NT2/D1 (cell line): ENCODE measurements at regions not wholly inside any gene's neighbourhood (a gene's known extent, or its start where the extent isn't known, plus 50 kb on each side); places are given as distances from the start of the nearest gene placed in this dataset.
"Not testable (repeated sequence)": the region's sequence is repeated elsewhere in the genome, so short reads cannot be mapped to it uniquely, and the experiment has no call there.

Experiments used
- DNase-seq: peaks from one replicate; pipeline ENCODE4 v3.0.0-alpha.2; 2011; ENCODE audit warnings: low read depth, low spot score
- H3K27me3 ChIP-seq: 2 replicates; pipeline ENCODE4 v1.6.0; 2011; ENCODE audit warnings: mild to moderate bottlenecking; ENCODE audit not compliant: insufficient read length, insufficient read depth
- H3K36me3 ChIP-seq: 2 replicates; pipeline ENCODE4 v1.6.1; 2011; ENCODE audit warnings: mild to moderate bottlenecking, low read length, mixed read lengths; ENCODE audit not compliant: insufficient read depth, insufficient read length
- H3K4me1 ChIP-seq: 2 replicates; pipeline ENCODE4 v1.5.1; 2011; ENCODE audit not compliant: insufficient read depth, insufficient read length
- H3K4me3 ChIP-seq: 2 replicates; pipeline ENCODE4 v1.5.1; 2011; ENCODE audit warnings: low read depth; ENCODE audit not compliant: insufficient read length
- H3K9ac ChIP-seq: 2 replicates; pipeline ENCODE4 v1.6.0; 2011; ENCODE audit warnings: low read depth; ENCODE audit not compliant: insufficient read length
- H3K9me3 ChIP-seq: 2 replicates; pipeline ENCODE4 v1.5.1; 2011; ENCODE audit warnings: mild to moderate bottlenecking, low read length; ENCODE audit not compliant: insufficient read depth
- SUZ12 ChIP-seq: IDR thresholded peaks from 2 replicates; pipeline ENCODE4 v1.6.1; 2011; ENCODE audit not compliant: insufficient read length, insufficient read depth; ENCODE audit errors: extremely low read depth
- YY1 ChIP-seq: IDR thresholded peaks from 2 replicates; pipeline ENCODE4 v1.6.1; 2011; ENCODE audit not compliant: insufficient read length, insufficient read depth
- ZNF274 ChIP-seq: IDR thresholded peaks from 2 replicates; pipeline ENCODE4 v1.6.1; 2011; ENCODE audit warnings: mild to moderate bottlenecking, low read depth, low read length

DNA sequence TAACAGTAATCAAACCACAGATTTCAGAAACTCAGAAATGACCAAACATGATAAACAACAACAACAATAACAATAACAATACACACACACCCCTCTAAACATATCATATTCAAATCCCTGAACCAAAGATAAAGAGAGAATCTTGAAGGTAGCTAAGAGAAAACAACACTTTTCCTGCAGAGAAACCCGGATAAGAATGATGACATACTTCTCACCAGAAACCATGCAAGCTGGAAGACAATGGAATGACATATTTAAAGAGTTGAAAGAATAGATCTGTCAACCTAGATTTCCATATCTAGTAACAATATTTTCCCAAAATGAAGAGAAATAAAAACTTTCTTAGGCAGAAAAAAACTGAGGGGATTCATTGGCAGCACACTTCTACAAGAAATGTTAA, 138.1 kb downstream of the LIG4 start:
- TF ChIP-seq YY1 (no peak), ZNF274 (no peak), SUZ12 (no peak)
- Histone ChIP-seq H3K4me3 (no peak overlapping the region), H3K36me3 (no peaks in the 10 kb centered on the region), H3K9ac (no peak overlapping the region), H3K9me3 (no peaks in the 10 kb centered on the region), H3K4me1 (no peaks in the 10 kb centered on the region), H3K27me3 (no peaks in the 10 kb centered on the region)
- DNase-seq = no peak

DNA sequence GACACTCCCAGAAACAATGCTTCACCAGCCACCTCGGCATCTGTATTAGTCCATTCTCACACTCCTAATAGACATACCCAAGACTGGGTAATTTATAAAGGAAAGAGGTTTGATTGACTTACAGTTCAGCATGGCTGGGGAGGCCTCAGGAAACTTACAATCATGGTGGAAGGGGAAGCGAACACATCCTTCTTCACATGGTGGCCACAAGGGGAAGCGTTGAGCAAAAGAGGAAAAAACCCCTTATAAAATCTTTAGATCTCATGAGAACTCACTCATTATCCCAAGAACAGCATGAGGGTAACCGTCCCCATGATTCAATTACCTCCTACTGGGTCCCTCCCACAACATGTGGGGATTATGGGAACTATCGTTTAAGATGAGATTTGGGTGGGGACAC, 140.9 kb downstream of the LIG4 start:
- H3K36me3 ChIP-seq, DNase-seq, H3K4me3 ChIP-seq, H3K9ac ChIP-seq, H3K27me3 ChIP-seq, H3K4me1 ChIP-seq, H3K9me3 ChIP-seq: not testable (repeated sequence)

GRCh38 chr13:108070925-108071324, 144.4 kb downstream of the LIG4 start:
- H3K4me1 ChIP-seq = no peaks in the 10 kb centered on the region
- no peak for DNase-seq
- H3K27me3 ChIP-seq = no peaks in the 10 kb centered on the region
- no peaks in the 10 kb centered on the region for H3K36me3 ChIP-seq
- TF ChIP-seq ZNF274 = no peak
- no peak for TF ChIP-seq SUZ12
- no peak for TF ChIP-seq YY1
- no peak overlapping the region for H3K9ac ChIP-seq
- no peak overlapping the region for H3K4me3 ChIP-seq
- peaks cover 9% of the 10 kb centered on the region; the same call in 1 of the 2 replicates for H3K9me3 ChIP-seq

- TF ChIP-seq ZNF274 = no peak
- TF ChIP-seq SUZ12 = no peak
- no peak for TF ChIP-seq YY1
- peaks cover 9% of the 10 kb centered on the region; the same call in 1 of the 2 replicates for H3K9me3 ChIP-seq
- no peaks in the 10 kb centered on the region for H3K36me3 ChIP-seq
- H3K4me3 ChIP-seq = no peak overlapping the region
- no peaks in the 10 kb centered on the region for H3K27me3 ChIP-seq
- no peak for DNase-seq
- H3K9ac ChIP-seq = no peak overlapping the region
- H3K4me1 ChIP-seq = no peaks in the 10 kb centered on the region
Measured at GRCh38 chr13:108070491-108070890, 144.8 kb downstream of the LIG4 start.

DNA sequence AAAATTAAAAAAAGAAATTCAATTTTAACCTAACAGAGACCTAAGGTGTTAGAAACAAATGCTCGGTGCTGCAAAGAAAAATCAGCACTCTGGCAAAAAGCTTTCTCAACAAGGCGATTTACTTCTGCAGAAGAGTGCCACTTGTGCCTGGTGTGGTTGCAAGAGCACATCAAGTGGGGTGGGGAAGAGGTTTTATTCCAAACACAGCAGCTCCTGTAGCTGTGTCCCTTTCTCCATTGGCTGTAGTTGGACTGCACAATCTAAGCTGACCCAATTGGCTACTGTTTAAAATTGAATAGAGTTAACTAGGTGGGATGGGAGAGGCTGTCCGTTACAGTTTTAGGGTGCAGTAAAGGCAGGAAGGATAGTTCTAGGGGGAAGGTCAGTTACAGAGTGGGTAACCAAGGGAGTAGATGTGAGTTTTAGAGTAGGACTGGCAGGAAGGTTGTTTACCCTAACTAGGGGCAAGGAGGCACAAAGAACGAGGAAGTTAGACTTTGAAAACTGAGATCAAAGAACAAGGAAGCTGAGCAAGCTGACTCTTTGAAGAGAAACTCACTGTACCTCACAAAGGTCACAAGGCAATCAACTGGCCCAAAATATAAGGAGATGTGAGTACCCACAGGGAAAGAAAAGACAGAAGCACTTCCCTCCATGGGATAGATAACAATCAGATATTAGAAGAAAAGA, 145.7 kb downstream of the LIG4 start:
- H3K4me1 ChIP-seq = no peaks in the 10 kb centered on the region
- DNase-seq = no peak
- no peaks in the 10 kb centered on the region for H3K27me3 ChIP-seq
- TF ChIP-seq SUZ12 (no peak), ZNF274 (no peak), YY1 (no peak)
- no peak overlapping the region for H3K9ac ChIP-seq
- H3K36me3 ChIP-seq = no peaks in the 10 kb centered on the region
- H3K4me3 ChIP-seq = no peak overlapping the region
- H3K9me3 ChIP-seq = peaks cover 9% of the 10 kb centered on the region; the same call in 1 of the 2 replicates

DNA sequence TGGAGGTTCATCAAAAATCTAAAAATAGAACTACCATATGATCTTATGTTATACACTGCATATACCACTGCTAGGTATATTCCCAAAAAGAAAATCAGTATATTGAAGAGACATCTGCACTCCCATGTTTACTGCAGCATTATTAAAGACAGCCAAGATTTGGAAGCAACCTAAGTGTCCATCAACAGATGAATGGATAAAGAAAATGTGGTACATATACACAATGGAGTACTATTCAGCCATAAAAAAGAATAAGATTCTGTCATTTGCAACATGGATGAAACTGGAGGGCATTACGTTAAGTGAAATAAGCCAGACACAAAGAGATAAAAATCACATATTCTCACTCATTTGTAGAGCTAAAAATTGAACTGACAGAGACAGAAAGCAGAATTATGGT, 151.0 kb downstream of the LIG4 start:
- H3K9me3 ChIP-seq = peaks cover 19% of the 10 kb centered on the region; the same call in 1 of the 2 replicates

GRCh38 chr13:108060111-108060510, 155.2 kb downstream of the LIG4 start:
- Histone ChIP-seq H3K4me1 (peaks cover 3% of the 10 kb centered on the region), H3K36me3 (no peaks in the 10 kb centered on the region), H3K27me3 (no peaks in the 10 kb centered on the region), H3K9ac (no peak overlapping the region), H3K9me3 (0 out of 2 replicates have a peak, but pooled peaks cover 15% of the 10 kb centered on the region), H3K4me3 (no peak overlapping the region)
- peak; percentile 39 for DNase-seq
- TF ChIP-seq ZNF274 (no peak), YY1 (no peak), SUZ12 (no peak)

More for the DNA sequence above, 151.0 kb downstream of the LIG4 start:
- not testable (repeated sequence) for H3K36me3 ChIP-seq, H3K4me3 ChIP-seq, H3K9ac ChIP-seq, H3K27me3 ChIP-seq, H3K4me1 ChIP-seq, DNase-seq

DNA sequence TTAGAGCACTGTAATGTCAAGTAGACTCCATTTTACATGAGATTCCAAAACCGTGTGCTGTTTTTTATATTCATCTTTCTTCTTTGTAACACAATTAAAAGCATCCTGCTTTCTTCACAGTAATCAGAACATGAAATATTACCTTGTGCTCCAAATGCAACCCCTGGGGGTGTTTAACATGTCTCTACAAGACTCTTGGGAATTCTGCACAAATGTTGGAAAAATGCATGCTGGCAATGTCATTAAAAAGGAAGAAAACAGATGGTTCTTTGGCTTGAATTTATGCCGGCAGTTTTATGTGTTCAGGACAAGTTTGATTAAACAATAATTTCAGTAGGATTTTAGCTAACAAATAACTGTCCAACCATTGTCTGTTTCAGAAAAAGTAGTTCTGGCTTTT, 159.1 kb downstream of the LIG4 start:
- Histone ChIP-seq H3K4me3 (no peak overlapping the region), H3K9ac (no peak overlapping the region), H3K27me3 (no peaks in the 10 kb centered on the region), H3K4me1 (peaks cover 3% of the 10 kb centered on the region), H3K9me3 (no peaks in the 10 kb centered on the region), H3K36me3 (no peaks in the 10 kb centered on the region)
- DNase-seq = no peak
- TF ChIP-seq ZNF274 = no peak
- no peak for TF ChIP-seq YY1
